Brain microvascular endothelial cell (primary cell): ENCODE measurements at regions not wholly inside any gene's neighbourhood (a gene's known extent, or its start where the extent isn't known, plus 50 kb on each side); places are given as distances from the start of the nearest gene placed in this dataset.

Experiments
- DNase-seq: peaks from one replicate; pipeline ENCODE4 v3.0.0-alpha.2; 2020
- H3K27ac ChIP-seq: fragments of 250-450 bp; sonication (Bioruptor Pico); 2 replicates; pipeline ENCODE4 v1.5.1; 2020; ENCODE audit warnings: mild to moderate bottlenecking, moderate library complexity
- H3K27me3 ChIP-seq: fragments of 250-450 bp; sonication (Bioruptor Pico); replicated peaks from 2 replicates; pipeline ENCODE4 v1.5.1; 2020; ENCODE audit warnings: mild to moderate bottlenecking
- H3K36me3 ChIP-seq: fragments of 250-450 bp; sonication (Bioruptor Pico); replicated peaks from 2 replicates; pipeline ENCODE4 v1.5.1; 2020; ENCODE audit warnings: mild to moderate bottlenecking
- H3K4me3 ChIP-seq: 2 replicates; pipeline ENCODE4 v1.5.1; 2011; ENCODE audit warnings: low read depth, mild to moderate bottlenecking, control low read depth, low read length, moderate library complexity
- in situ Hi-C: cut with HindIII; loops from 2 replicates; pipeline ENCODE4 v1.10.0; 2017; ENCODE audit warnings: low sequenced_read_pairs, low pct_ligation_motif_present
- TF ChIP-seq, protein P1 (sequence below): IDR thresholded peaks from 2 replicates; pipeline ENCODE4 v1.5.1; 2011; ENCODE audit warnings: low read depth, mild to moderate bottlenecking, moderate library complexity, low read length, control low read depth, inconsistent platforms; ENCODE audit errors: missing control alignments

DNA sequence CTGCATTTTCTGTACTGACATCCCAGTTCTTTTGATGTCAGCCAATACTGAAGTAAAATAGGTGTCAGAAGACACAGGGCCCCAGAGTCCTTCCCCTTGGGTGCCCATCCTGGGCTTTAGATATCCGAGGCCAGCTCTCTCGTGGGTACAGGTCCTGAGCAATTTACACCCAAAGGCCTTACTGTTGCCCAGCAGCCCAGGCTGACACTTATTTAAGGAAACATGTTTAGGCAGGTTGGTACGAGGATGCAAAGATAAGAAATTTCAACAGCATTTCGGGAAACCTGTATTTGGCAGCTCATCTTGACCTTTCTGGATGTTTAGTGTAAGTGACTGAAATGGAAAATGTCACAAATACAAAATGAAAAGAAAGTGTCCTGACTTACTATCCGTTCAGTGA lies 130.0 kb upstream of the IL12A start:
- Histone ChIP-seq H3K27ac (no peak overlapping the region), H3K4me3 (no peak overlapping the region), H3K27me3 (no peaks in the 10 kb centered on the region), H3K36me3 (no peaks in the 10 kb centered on the region)
- TF ChIP-seq, protein P1, sequence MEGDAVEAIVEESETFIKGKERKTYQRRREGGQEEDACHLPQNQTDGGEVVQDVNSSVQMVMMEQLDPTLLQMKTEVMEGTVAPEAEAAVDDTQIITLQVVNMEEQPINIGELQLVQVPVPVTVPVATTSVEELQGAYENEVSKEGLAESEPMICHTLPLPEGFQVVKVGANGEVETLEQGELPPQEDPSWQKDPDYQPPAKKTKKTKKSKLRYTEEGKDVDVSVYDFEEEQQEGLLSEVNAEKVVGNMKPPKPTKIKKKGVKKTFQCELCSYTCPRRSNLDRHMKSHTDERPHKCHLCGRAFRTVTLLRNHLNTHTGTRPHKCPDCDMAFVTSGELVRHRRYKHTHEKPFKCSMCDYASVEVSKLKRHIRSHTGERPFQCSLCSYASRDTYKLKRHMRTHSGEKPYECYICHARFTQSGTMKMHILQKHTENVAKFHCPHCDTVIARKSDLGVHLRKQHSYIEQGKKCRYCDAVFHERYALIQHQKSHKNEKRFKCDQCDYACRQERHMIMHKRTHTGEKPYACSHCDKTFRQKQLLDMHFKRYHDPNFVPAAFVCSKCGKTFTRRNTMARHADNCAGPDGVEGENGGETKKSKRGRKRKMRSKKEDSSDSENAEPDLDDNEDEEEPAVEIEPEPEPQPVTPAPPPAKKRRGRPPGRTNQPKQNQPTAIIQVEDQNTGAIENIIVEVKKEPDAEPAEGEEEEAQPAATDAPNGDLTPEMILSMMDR, result no peak
- in situ Hi-C loops, result no loop called here
- no peak for DNase-seq

DNA sequence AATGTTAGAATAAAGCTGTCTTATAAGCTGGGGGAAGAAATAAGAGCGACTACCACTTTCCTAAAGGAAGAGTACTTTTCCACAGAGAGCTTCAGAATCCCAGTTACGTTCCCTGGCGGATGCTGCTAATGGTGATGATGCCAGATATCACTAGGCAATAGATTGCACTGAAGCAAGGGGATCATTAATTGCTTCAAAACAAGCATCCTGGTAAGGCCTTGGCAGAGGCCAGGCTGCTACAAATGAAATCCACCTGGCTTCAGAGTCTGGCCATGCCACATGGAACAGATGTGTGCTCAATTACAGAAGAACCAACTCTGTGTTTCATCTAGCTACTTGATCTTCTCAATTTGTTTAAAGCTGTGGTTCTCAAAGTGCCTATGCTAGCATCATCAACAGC lies 129.2 kb upstream of the IL12A start:
- in situ Hi-C loops, result no loop called here

DNA sequence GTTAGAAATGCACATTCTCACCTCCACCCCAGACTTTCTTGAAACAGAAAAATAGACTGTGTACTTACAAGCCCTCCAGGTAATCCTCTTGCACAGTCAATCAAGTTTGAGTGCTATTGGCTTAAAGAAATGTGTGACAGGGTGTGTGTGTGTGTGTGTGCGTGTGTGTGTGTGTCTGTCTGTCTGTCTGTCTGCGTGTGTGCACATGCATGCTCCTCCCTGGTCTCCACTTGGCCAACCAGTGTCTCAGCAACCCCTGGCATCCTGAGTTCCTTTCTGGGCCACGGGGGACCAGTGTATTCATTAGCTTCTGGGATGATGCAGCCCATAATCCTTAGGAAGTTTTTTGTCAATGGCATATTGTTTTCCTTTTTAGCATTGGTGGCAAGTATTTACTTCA lies 128.8 kb upstream of the IL12A start:
- no peak overlapping the region for H3K27ac ChIP-seq
- in situ Hi-C loops, result no loop called here
- TF ChIP-seq, protein P1, result no peak

More for the DNA sequence above, 129.2 kb upstream of the IL12A start:
- Histone ChIP-seq H3K27me3 (no peaks in the 10 kb centered on the region), H3K27ac (no peak overlapping the region), H3K4me3 (no peak overlapping the region), H3K36me3 (no peaks in the 10 kb centered on the region)
- TF ChIP-seq, protein P1, result no peak
- DNase-seq, result no peak

DNA sequence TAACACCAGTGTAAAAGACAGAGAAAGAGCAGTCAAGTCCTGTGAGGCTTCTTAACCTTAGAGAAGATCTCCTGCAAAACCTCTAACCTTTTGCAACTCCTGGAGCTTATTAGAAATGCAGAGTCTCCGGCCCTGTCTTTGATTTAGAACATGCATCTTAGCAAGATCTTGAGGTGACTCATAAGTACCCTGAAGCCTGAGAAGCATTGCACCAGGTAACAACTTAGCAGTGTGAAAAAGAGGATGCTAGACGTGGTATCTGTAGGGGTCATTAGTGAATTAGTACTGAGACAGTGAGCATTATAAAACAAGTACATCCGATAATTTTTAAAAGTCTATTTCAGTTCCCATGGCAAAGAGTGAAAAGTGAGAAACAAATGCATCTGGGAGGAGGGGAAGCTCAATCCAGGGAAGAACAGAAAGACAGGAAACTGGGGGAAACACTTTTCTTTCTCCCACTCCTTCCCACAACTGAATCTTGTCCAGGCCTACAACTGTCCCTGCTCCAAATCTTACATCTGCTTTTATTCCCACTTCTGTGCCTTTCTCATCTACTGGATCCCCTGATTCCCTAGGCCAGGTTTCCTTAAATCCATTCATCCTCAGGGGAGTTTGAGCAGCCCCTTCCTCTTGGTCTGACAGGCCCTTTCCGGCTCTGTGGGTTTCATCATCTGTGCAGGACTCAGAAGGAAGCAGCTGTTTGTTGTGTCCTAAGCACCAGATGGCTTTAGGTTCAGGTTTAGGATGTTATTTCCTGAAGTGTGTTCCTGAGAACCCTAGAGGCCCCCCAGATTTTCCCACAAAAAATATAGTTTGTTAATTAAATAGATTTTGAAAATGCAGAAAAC lies 128.1 kb upstream of the IL12A start:
- Histone ChIP-seq H3K4me3 (no peak overlapping the region), H3K27me3 (no peaks in the 10 kb centered on the region), H3K36me3 (no peaks in the 10 kb centered on the region), H3K27ac (peak overlapping the region; percentile 28)
- in situ Hi-C loops, result no loop called here
- TF ChIP-seq, protein P1, result no peak
- DNase-seq, result no peak

More for the DNA sequence above, 128.8 kb upstream of the IL12A start:
- Histone ChIP-seq H3K4me3 (no peak overlapping the region), H3K36me3 (no peaks in the 10 kb centered on the region), H3K27me3 (no peaks in the 10 kb centered on the region)
- no peak for DNase-seq

DNA sequence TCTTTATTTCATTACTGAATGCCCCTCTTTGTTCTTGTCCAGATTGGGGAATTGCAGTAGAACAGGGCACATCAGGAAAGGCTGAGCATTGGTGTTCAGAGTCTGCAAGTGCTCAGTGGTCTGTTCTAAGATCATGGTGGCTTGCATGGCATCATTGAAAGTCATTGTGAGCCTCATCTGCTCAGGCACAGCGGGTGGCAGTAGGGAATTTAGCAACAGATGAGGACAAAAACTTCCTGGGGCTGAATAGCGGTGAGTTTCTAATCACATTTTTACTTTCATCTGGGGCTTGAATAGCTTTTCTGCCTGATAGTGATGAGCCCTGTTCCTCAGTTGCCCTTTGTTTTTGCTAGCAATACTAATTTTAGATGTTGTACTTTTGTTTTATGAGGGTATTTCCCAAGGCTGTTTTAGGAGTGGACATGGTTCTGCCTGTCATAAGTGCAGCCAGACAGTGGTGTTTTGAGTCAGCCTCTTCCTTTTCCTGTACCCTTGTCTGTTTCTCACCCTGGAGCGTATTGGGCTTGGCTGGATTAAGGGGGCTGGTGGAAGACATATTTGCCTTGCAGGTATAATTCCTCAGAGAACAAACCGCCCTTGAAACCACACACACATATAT lies 127.2 kb upstream of the IL12A start:
- no peaks in the 10 kb centered on the region for H3K27me3 ChIP-seq
- TF ChIP-seq, protein P1, result no peak
- H3K36me3 ChIP-seq, result no peaks in the 10 kb centered on the region
- in situ Hi-C loops, result no loop called here
- no peak overlapping the region for H3K4me3 ChIP-seq
- no peak for DNase-seq
- peak overlapping the region; percentile 19 for H3K27ac ChIP-seq
